ENCODE measurements at regions not wholly inside any gene's neighbourhood (a gene's known extent, or its start where the extent isn't known, plus 50 kb on each side); places are given as distances from the start of the nearest gene placed in this dataset.

DNA sequence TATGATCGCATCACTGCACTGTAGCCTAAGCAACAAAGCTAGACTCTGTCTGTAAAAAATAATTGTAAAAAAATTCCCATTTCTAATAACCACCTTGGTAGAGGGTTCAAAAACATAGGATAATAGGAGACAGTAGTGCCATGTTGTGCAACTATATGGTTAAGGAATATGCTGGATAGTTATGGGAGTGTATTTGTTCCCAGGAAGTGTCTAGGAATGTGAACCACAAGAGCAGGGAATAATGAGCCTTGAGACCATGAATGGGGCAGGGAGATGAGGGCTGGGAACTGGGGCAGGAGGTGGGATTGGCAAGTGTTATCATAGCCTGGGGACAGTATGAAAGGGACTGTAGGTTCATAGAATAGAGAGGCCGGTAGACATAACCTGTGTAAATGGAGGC is 50.4 kb downstream of the RUSC2 start:
- Histone ChIP-seq H3K4me1 (ENCODE audit: insufficient read depth, low read length) (peaks cover 13% of the 10 kb centered on the region), H3K79me2 (ENCODE audit: insufficient read depth, low read length) (no peaks in the 10 kb centered on the region), H2AFZ (ENCODE audit: low read length) (no peak overlapping the region), H4K20me1 (ENCODE audit: insufficient read depth, low read length) (no peaks in the 10 kb centered on the region), H3K36me3 (replicated peaks in 1 of 2; ENCODE audit: control insufficient read depth in 1 of 2, insufficient read depth in 2 of 2, low read length in 2 of 2) (no peaks in the 10 kb centered on the region), H3K27ac (ENCODE audit: extremely low read length, insufficient read depth, low read length) (no peak overlapping the region), H3K4me3 (replicated peaks in 1 of 3; ENCODE audit: insufficient read depth in 1 of 3, low read depth in 2 of 3, low read length in 3 of 3) (no peak overlapping the region), H3K9ac (ENCODE audit: insufficient read depth, low read depth, low read length) (no peak overlapping the region), H3K4me2 (ENCODE audit: low read depth, low read length) (no peak overlapping the region), H3K27me3 (ENCODE audit: control insufficient read depth in 1 of 2, insufficient read depth in 2 of 2, low read length in 2 of 2) (no peaks in the 10 kb centered on the region), H3K9me3 (ENCODE audit: low read length) (no peaks in the 10 kb centered on the region)
- no peak; the same call in 2 of the 3 replicates for ATAC-seq
- DNase-seq (ENCODE audit: low spot score): no peak
- ChIA-PET POLR2A (no interaction called here), CTCF (ENCODE audit: low intra/inter-chr PET ratio, low total read pairs) (no interaction called here)
- intact Hi-C loops (cut with micrococcal nuclease; ENCODE audit: unreplicated experiment) (no loop called here), in situ Hi-C loops (cut with HindIII; ENCODE audit: extremely low pct_ligation_motif_present, low pct_unique_long_range_greater_than_20kb) (no loop called here)
- BruUV-seq (replicated peaks): no TSS peak
- no peak for FAIRE-seq
- 77% methylated on average over 2 of the region's 2 CpGs for WGBS (ENCODE audit: low lambda C conversion rate)
- TF ChIP-seq ZFP36L2 (CRISPR knock-in tag; IDR thresholded peaks at IDR 0.05) (no peak), MYNN (CRISPR knock-in tag; IDR thresholded peaks at IDR 0.05; ENCODE audit: low read depth) (no peak), TBX3 (IDR thresholded peaks at IDR 0.05; ENCODE audit: borderline replicate concordance) (no peak), HDAC6 (IDR thresholded peaks at IDR 0.05; ENCODE audit: low read depth, low read length) (no peak), ZNF512B (CRISPR knock-in tag; IDR thresholded peaks at IDR 0.05; ENCODE audit: borderline replicate concordance) (no peak), TOE1 (CRISPR knock-in tag; IDR thresholded peaks at IDR 0.05) (no peak), FIP1L1 (IDR thresholded peaks at IDR 0.05; ENCODE audit: borderline replicate concordance, insufficient read depth, low read depth, low read length) (no peak), FOSL1 (CRISPR knock-in tag; IDR thresholded peaks at IDR 0.05; ENCODE audit: borderline replicate concordance) (no peak), SETDB1 (CRISPR knock-in tag; IDR thresholded peaks at IDR 0.05; ENCODE audit: borderline replicate concordance) (no peak), ZBTB21 (CRISPR knock-in tag; IDR thresholded peaks at IDR 0.05) (no peak), SRF (IDR thresholded peaks at IDR 0.05; ENCODE audit: low read depth, low read length) (no peak), ZNF709 (CRISPR knock-in tag; IDR thresholded peaks at IDR 0.05) (no peak), ZNF354B (CRISPR knock-in tag; IDR thresholded peaks at IDR 0.05) (no peak)
- TF ChIP-seq, protein P1, sequence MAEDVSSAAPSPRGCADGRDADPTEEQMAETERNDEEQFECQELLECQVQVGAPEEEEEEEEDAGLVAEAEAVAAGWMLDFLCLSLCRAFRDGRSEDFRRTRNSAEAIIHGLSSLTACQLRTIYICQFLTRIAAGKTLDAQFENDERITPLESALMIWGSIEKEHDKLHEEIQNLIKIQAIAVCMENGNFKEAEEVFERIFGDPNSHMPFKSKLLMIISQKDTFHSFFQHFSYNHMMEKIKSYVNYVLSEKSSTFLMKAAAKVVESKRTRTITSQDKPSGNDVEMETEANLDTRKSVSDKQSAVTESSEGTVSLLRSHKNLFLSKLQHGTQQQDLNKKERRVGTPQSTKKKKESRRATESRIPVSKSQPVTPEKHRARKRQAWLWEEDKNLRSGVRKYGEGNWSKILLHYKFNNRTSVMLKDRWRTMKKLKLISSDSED (CRISPR knock-in tag; IDR thresholded peaks at IDR 0.05): no peak
- TF ChIP-seq, protein P2, sequence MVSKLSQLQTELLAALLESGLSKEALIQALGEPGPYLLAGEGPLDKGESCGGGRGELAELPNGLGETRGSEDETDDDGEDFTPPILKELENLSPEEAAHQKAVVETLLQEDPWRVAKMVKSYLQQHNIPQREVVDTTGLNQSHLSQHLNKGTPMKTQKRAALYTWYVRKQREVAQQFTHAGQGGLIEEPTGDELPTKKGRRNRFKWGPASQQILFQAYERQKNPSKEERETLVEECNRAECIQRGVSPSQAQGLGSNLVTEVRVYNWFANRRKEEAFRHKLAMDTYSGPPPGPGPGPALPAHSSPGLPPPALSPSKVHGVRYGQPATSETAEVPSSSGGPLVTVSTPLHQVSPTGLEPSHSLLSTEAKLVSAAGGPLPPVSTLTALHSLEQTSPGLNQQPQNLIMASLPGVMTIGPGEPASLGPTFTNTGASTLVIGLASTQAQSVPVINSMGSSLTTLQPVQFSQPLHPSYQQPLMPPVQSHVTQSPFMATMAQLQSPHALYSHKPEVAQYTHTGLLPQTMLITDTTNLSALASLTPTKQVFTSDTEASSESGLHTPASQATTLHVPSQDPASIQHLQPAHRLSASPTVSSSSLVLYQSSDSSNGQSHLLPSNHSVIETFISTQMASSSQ (IDR thresholded peaks at IDR 0.05; ENCODE audit: low read depth): no peak
- TF ChIP-seq, protein P2 (CRISPR knock-in tag; IDR thresholded peaks at IDR 0.05; ENCODE audit: borderline replicate concordance): no peak
- TF ChIP-seq, protein P3, sequence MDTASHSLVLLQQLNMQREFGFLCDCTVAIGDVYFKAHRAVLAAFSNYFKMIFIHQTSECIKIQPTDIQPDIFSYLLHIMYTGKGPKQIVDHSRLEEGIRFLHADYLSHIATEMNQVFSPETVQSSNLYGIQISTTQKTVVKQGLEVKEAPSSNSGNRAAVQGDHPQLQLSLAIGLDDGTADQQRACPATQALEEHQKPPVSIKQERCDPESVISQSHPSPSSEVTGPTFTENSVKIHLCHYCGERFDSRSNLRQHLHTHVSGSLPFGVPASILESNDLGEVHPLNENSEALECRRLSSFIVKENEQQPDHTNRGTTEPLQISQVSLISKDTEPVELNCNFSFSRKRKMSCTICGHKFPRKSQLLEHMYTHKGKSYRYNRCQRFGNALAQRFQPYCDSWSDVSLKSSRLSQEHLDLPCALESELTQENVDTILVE (CRISPR knock-in tag; IDR thresholded peaks at IDR 0.05): no peak

All from HepG2 (cell line).